HPDE6-E6E7 (cell line): ENCODE measurements at regions not wholly inside any gene's neighbourhood (a gene's known extent, or its start where the extent isn't known, plus 50 kb on each side); places are given as distances from the start of the nearest gene placed in this dataset.
A peak's percentile ranks its signal among the peaks of the same experiment; 100 is the strongest.
"Not testable (repeated sequence)": the region's sequence is repeated elsewhere in the genome, so short reads cannot be mapped to it uniquely, and the experiment has no call there.

Experiments
- DNase-seq: peaks from one replicate; pipeline ENCODE4 v3.0.0; 2011; ENCODE audit warnings: missing footprints; ENCODE audit errors: extremely low spot score

DNA sequence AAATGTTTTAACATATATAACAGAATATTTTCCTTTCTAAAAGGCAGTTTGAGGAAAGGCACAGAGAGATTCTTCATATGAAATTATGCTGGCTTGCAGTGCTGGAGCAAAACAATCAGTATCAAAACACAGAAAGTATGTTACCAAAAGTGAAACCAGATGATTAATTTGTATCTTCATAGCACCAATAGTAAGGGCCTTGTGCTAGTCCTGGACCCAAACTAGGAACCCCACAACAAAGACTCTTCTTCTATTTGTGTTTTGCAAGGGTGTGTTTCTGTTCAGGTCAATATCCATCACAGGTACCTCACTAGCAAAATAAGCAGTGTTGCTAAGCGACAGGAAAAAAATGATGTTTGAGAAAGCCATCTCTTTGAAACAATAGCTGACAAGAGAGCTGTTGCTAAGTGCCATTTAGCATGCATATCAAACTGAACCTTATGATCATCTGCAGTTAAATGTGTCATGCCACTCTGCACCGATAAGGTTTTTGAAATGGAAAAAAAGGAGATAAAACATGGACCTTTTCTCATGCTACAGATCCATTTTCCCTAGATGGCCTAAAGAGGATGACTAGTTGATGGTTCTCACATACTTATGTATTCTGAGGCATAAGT lies 196.2 kb upstream of the ALG10 start:
- no peak for DNase-seq

DNA sequence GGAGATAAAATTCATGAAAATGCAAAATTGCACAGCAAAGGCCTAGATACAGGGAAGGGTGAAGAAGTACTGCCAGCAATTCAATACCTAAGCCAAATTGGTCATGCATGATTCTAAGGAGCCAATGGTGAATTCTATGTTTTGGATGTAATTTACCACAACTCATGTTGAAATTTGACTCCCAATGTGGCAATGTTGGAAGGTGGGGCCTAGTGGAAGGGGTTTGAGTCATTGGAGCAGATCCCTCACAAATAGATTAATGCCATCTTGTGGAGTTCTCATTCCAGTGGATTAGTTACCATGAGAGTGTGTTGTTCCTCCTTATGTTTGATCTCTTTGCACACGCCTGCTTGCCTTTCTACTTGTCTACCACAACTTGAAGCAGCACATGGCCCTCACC lies 194.0 kb upstream of the ALG10 start:
- no peak for DNase-seq

DNA sequence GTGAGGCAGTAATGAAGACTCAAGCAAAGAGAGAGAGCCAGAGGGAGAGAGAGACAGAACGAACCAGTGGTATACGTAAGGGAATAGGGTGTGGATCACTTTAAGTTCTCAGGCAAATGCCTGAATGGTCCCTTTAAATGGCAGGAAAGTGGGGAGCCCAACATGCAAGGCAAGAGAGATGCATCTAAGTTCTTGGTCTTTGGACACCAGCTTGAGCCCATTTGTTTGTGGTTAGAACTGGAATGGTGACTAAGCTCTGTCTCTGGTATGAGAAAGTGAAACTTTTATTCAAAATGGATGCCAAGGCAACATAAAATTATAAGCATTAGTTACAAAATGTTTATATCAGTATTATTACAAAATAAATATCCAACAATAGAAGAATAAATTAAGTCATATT lies 192.2 kb upstream of the ALG10 start:
- DNase-seq, result no peak

DNA sequence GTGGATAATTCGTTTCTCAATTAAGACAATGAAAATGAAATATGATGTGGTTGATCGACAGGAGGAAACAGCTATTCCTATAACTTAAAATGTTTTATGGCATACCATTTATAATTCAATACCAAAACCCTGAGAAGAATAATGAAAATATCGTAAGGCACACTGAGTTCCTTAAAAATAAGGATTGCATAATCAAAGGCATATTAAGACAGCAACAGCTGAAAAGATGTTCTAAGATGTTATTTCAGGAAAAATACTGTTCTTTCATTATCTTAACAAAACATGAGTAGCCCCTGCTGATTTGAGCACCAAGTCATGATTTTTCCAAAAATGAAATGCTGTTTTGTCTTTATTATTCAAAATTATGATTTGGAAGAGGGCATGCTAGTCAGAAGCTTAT lies 189.4 kb upstream of the ALG10 start:
- no peak for DNase-seq

DNA sequence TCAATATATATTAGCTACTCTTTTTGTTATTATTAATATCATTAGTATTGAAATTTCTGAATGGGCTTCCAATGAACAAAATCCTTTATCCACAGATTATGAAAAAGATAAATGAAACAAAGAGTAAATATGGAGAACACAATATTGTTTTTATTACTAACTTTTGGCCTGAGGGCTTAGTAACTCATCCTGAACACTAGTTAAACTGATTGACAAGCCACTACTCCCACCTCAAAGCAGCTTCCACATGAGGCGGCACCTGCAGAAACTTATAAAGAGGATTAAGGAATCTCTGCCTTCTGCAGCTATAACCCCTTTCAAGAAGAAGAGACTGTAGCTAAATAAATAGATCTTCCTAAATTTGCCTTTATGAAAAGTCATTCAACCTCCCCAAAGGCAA lies 187.6 kb upstream of the ALG10 start:
- DNase-seq, result no peak

DNA sequence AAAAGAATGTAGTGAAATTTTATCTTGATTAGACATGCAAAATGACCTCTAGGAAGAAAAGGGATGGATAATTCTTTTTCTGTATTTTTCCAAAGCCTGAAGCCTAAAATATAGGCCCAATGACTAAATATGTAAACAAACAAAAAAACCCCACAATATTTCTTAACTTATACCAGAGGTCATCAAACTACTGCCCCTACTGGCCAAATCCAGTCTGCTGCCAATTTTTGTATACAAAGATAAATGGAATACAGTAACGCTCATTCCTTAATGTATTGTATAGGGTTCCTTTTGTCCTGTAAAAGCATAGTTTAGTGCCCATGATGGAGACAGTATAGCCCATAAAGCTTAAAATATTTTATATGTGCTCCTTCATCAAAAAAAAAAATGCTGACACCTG lies 145.7 kb upstream of the ALG10 start:
- no peak for DNase-seq

DNA sequence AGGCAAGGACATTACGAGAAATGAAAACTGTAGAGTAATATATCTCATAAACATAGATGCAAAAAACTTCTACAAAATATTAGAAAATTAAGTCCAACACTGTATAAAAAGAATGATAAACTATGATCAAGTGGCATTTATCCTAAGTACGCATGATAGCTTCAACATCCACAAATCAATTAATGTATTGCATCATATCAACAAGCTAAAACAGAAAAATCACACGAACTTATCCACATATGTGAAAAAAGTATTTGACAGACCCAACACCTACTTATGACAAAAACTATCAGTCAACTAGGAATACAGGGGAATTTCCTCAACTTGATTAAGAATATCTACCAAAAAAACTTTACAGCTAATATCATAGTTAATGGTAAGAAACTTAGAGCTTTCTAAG lies 129.9 kb upstream of the ALG10 start:
- no peak for DNase-seq

DNA sequence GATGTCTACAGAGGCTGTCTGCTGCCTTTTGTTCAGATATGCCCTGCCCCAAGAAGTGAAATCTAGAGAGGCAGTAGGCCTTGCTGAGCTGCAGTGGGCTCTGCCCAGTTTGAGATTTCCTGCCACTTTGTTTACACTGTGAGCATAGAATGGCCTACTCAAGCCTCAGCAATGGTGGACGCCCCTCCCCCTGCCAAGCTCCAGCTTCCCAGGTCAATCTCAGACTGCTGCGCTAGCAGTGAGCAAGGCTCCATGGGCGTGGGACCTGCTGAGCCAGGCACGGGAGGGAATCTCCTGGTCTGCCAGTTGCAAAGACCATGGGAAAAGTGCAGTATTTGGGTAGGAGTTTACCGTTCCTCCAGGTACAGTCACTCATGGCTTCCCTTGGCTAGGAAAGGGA lies 101.8 kb upstream of the ALG10 start:
- DNase-seq, result not testable (repeated sequence)

DNA sequence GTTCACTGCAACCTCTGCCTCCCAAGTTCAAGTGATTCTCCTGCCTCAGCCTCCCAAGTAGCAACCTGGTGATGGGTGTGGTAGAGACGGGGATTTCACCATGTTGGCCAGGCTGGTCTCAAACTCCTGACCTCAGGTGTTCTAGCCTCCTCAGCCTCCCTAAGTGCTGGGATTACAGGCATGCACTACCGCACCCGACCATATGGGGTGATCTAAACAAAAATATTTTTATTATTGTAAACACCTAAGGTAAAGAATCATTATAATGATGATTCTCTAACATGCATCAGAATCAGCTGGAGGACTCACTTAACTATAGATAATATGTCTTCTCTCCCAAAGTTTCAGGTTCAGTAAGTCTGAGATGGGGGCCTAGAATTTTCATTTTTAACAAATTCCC lies 96.2 kb upstream of the ALG10 start:
- DNase-seq, result no peak

DNA sequence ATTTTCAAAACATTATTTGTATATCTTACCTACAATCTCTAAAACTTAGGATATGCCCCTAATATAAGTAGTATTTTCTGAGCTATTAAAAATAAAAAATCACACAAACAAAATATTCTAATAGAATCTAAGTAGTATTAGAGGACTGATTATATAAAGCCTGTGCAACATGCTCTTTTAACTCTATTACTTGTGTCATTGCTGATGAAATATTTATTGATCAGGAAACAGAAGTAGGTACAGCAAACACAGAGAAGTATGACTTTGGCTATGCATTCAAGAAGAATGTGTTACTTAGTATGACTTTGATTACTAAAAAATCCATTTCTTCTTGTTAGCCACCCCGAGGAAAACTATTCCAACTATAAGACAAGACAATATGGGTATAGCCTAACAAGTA lies 84.6 kb upstream of the ALG10 start:
- not testable (repeated sequence) for DNase-seq

DNA sequence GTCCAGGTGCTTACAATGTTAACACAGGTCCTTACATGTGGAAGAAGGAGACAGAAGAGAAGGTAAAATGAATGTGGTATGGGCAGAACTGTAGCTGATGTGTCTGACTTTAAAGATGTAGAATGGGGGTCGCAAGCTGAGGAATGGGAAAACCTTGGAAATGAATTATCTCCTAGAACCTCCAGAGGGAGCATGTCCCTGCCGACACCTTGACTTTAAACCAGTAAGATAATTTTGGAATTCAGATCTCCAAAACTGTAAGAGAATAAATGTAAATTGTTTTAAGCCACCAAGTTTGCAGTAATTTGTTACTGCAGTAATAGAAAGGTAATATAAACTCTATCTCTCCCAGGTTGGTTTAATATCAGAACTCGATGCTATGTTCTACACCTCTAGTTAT lies 80.1 kb upstream of the ALG10 start:
- no peak for DNase-seq

DNA sequence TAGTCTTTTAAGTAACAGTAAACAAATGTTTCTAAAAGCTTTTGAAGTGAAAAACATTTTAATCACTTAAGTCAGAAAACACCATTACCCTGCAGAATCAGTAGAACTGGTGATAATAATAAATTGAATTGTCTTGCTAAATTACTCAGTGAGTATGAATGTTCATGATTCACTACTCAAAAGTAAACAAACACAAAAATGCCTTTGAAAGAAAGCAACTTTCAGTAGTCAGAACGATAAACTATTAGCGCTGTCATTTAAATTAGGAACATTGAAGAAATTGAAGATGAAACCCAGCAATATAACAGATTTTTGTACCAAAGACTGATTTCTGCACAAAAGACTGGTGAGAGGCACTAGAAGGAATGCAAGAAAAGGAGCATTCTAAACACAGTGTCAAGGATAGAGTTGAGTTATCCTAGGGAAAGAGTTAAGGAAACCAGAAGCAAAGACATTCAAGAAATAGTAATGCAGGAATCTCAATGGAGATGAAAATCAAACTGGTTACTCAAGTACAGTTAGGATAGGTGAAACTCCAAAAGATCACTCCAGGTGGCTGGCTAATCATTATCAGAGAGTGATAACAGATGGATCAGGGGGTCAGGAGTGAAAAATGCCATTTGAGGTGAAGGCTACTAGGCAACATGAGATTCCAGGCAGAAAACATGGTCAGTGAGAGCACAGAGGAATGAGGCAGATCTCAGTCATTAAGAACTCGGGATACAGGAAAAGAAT lies 77.4 kb upstream of the ALG10 start:
- no peak for DNase-seq

DNA sequence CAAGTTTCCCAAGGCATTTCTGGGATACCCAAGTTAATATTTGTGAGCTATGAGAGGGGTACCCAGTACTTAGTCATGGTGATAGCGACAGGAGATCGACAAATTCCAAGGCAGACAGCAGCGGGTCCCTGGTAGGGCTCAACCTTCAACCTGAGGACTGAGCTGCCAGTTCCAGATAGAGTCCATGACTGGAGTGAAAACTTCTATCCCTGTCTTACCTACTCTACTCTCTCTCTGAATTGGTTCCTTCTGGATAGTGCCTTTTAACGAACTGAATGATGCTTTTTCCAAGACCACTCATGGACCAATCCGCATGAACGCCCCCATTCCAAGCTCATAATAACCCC lies 76.9 kb upstream of the ALG10 start:
- no peak for DNase-seq

DNA sequence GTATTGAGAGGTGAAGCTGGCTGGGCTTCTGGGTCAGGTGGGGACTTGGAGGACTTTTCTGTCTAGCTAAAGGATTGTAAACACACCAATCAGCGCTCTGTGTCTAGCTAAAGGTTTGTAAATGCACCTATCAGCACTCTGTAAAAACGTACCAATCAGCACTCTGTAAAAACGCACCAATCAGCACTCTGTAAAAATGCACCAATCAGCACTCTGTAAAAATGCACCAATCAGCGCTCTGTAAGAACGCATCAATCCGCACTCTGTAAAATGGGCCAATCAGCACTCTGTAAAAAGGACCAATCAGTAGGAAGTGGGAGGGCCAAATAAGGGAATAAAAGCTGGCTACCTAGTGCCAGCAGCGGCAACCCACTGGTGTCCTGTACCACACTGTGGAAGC lies 56.1 kb upstream of the ALG10 start:
- DNase-seq, result not testable (repeated sequence)

DNA sequence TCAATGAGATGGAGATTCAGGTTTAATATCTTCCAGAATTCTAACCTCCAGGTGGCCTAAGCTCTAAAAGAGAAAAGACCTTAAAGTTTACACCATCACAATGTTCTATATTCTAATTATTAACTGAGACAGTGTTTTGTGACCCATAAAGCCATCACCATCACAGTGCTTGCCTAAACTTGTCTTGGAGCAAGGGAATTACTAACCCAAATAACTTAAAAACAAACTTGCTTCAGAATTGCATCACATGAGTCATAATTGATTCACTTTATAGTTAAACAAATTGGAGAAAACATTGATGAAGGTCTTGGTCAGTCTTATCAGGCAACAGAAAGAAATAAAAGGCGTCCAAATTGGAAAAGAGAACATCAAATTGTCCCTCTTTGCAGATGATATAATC lies 54.5 kb upstream of the ALG10 start:
- peak; percentile 46 for DNase-seq
